GM21528 (cell line): ENCODE measurements at regions not wholly inside any gene's neighbourhood (a gene's known extent, or its start where the extent isn't known, plus 50 kb on each side); places are given as distances from the start of the nearest gene placed in this dataset.

Source experiments
- ATAC-seq: cut with Tn5 transposase; IDR thresholded peaks from one replicate; pipeline ENCODE4 v1.9.1; 2021; ENCODE audit warnings: mild to moderate bottlenecking, moderate library complexity; ENCODE audit not compliant: unreplicated experiment, low FRiP score

DNA sequence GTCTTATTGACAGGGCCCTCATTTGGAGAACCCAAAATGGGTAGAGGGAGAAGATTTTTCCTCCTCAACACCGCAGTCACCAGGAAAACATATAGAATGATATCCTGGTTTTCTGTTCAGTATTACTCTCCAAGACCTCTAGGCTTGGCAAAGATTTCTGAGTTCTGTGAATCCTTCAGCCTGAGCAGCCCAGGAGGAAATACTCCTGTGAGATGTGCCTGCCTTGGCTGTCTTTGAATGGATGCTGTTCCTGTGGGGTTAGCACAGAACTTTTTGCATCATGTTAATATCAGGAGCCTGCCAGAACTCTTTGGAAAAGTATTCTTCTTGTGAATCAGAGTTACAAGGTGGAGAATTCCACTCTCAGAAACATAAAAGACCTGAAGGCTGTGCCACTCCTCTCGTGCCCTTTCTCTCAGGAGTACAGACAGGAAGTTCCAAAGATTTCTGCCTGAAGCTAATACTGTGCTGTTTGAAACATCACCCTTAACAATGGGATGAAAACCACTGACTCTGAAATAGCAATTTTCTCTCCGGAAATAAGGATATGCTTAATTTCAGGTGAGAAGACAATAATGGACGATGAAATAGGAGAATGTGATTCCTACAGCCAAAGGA, 520.1 kb upstream of the NBEA start:
- no peak for ATAC-seq

DNA sequence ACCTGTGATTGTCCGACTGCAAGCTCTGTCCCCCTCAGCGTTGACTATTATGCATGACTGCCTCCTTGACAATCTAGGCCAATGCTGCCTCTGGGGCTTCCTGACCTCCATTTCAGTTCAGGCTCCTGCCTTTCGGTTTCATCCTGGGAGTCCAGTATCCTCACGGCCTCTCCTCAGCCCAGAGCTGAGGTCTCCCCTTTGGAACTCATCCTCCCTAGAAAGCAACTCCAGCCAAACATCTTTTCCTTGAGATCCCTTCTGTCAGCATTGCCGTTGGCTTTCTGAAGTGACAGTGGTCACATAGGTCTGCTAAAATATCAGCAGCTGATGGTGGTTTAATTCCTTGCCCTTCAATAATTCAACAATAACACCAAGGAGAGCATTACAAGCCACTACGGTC, 519.1 kb upstream of the NBEA start:
- ATAC-seq = no peak

DNA sequence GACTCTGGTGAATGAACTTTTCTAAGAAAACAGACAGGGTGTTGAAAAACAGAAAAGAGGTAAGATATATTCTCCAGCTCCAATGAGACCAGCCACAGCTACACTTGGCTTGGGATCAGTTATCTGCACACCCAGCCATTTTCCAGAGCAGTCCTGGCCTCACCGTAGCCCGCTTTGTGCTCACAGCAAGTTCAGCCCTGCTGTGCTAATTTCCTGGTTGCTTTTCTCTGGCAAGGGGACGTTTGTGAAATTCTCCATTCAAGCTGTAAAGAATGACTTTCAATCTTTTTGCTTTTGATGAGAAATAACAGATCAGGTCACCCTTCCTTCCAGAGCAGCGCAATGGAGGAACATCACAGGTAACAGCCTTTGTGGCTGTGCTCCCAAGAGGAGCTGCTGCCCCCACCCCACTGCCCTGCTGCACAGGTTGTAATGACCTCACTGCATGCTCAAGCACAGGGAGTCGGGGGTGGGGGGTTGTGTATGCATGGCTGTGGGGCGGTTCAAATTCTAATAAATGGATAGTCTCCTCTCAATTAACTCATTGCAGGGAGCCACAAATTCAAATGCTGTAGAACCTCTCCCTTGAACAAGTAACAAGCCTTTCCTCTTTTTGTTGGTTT, 516.6 kb upstream of the NBEA start:
- ATAC-seq = no peak

GRCh38 chr13:34428911-34429310, 513.2 kb upstream of the NBEA start:
- no peak for ATAC-seq

- ATAC-seq = no peak
These were observed 511.8 kb upstream of the NBEA start for GRCh38 chr13:34430294-34430693.

DNA sequence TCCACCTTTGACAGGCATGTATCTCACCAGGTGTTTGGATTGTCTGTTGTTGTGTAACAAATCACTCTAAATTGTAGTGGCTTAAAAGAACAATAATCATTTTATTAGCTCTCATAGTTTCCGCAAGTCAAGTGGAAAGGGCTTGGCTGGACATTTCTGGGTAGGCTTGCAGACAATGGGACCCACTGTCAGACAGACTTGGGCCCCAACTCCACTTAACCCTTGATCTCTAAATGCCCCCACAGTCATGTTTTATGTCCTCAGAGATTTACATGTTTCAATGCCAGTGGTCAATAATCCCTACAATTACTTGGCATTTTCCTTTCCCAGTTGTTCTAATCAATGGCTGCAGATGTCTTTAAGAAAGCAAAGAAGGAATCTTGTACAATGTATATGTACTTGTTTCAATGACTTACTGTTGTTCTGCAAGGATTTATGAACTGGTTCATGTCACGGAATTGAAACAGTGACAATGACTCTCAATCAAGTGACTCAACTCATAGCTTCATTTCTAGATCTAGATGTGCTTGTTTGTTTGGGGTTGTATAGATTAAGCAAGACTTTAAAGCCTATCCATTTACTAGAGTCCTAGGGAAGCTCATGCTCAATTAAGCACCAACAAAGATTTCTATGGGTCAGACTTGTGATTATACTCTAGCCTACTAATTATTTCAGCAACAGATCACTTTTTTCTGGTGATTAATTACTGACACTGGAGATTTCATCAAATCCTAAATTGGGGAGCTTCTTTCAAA, 510.1 kb upstream of the NBEA start:
- ATAC-seq = no peak

DNA sequence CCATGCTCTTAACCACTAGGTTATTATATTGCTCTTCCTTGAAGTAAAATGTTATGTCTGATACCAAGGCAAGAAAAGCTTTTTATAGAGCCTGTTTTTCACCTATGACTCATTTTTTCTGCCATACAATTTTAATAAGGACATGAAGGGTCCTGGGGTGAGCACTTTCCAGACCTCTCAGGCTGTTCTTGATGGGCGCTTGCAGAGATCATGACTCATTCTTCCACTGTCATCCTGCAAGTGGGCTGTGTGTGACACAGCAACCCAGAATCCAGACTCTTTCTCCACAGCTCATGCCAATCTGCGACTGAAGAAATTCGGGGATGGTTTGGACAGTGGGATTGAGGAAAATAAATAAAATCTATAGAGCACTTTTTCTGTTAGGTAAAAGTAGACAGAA, 506.7 kb upstream of the NBEA start:
- ATAC-seq = no peak

DNA sequence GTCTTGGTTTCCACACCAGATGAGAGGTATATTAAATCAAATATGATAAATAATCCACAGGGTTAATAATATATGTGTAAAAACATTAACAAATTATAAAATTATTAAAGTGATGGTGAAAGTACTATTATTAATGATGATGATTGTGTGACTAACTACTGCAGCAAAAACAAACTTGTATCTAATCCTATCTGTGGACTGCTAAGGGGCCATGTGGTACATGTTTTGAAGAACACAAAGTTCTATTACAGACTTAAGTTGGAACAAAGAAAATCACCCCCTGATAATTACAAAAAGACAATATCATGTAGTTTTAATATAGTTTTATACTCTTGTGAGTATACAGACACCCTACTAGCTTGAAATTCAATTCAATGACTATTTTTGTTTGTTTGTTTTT, 504.2 kb upstream of the NBEA start:
- no peak for ATAC-seq

GRCh38 chr13:34452831-34453230, 489.2 kb upstream of the NBEA start:
- ATAC-seq = no peak

- no peak for ATAC-seq
These were observed 483.0 kb upstream of the NBEA start for GRCh38 chr13:34458756-34459715.

GRCh38 chr13:34459856-34460255, 482.2 kb upstream of the NBEA start:
- ATAC-seq = no peak

- ATAC-seq = no peak
These were observed 479.2 kb upstream of the NBEA start for GRCh38 chr13:34462843-34463242.

DNA sequence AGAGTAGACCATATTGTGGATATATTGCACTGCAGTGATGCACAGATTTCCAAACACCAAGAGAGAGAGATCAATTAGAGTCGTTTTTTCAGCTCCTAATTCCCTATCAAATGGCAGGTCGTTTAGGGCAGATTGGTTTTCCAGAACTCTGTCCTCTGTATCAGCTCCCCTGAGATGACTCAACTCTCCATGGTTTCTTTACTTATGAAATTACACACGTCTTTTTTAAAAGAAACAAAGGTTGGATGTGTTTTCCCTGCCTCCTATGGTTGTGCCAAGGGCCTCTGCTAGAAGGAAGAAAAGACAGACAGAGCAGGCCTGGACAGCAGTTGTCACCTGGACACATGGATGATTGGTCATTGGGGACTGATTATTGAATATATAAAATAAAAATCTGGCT, 478.1 kb upstream of the NBEA start:
- ATAC-seq = no peak

DNA sequence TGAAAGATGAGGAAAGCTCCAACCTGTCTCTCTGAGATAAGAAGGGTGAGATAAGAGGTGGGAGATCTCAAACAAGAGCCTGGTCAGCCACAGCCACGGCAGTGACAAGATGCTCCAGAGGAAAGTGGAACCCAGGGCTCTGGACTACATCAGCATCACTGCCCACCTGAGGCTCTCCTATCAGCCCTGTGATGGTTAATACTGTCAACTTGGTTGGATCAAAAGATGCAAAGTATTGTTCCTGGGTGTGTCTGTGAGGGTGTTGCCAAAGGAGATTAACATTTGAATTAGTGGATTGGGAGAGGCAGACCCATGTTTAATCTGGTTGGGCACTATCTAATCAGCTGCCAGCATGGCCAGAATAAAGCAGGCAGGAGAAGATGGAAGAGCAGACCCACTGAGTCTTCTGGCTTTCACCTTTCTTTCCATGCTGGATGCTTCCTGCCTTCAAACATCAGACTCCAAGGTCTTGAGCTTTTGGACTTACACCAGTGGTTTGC, 476.6 kb upstream of the NBEA start:
- no peak for ATAC-seq

- no peak for ATAC-seq
These were observed 475.8 kb upstream of the NBEA start for GRCh38 chr13:34466301-34466700.

GRCh38 chr13:34467450-34468083, 474.5 kb upstream of the NBEA start:
- no peak for ATAC-seq

DNA sequence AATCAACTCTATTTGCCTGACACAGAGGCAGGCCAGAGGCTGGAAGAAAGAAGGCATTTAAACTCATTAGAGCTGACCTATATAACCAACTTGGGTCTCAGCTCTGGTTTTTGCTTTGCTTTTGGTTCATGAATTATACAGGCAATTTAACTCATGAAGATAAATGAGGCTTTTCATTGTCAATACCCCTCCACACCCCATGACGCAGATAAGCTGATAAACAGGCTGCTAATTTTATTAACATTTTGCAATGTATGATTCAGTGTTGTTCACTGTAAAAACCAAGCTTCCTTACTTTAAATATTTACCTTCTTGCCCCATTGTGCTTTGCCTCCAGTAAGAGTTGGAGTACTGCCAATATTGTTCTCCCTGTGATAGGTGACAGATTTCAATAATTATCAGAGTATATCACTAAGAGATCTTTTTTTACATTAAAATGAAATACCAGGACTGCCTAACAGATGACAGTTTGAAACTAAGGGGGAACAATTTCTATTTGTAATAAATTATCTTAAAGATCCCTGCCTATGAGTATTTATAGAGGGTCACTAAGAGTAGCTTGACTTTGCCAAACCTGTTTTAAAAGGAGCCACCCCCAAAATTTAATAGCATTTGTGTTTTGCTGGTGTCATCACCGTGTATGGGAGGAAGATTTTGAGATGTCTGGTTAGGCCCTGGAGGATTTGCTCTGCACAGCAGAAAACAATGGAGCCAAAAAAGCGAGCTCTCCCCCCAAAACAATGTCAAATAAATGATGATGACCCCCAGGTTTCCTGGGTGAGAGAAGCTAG, 472.7 kb upstream of the NBEA start:
- ATAC-seq = no peak

DNA sequence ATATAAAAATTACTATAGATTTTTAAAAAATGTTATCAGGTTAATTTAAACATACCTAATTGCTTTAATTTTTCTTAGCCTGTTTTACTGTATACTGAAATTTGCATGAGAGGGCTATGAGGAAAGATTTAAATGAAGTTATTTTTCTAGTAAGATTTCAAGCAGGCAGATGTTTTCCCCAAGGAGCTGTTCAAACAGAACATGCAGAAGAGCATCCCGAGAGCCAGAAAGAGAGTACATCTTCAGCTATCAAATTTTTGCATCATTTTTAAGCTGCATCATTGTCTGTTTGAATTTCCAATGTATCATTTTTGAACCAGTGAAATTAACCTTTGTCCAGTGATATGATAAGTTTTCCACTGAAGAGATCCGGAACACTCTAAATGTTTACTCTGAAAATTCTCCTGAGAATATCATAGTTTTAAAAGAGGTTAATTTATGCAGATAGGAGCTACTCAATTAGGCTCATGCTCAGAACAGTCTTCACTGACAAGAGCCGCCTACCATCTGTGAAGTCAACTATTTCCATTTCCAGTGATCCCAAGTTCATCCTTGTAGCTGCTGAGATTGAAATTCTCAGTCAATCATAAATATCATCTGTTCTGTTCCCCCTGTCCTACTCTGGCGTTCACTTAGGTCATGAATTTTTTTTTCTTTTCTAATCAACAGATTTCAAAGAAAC, 467.7 kb upstream of the NBEA start:
- ATAC-seq = no peak

DNA sequence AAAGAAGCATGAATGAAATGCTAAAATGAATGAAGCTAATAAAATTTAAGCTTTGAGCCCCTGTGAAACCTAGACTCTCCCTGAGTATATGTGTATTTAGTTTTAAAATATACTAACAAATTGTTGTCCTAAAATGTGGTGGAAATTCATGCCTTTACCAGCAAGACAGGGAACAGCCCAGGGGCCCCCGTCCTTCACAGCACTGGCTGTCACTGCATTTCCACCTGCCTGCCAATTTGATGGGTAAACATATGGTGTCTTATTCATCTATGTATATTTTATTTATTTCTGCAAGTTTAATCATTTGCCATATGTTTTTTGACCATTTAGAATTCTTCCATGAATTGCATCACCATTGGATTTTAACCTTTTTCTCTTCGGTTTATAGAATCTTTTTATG, 463.7 kb upstream of the NBEA start:
- ATAC-seq = no peak
